ENCODE measurements at regions not wholly inside any gene's neighbourhood (a gene's known extent, or its start where the extent isn't known, plus 50 kb on each side); places are given as distances from the start of the nearest gene placed in this dataset.

GRCh38 chr2:81650048-81650971, 1345.8 kb upstream of the LRRTM1 start (continued):
- TF ChIP-seq TCF15 (CRISPR knock-in tag; IDR thresholded peaks at IDR 0.05) (no peak), ZNF75A (CRISPR knock-in tag; IDR thresholded peaks at IDR 0.05) (no peak), ZNF253 (CRISPR knock-in tag; conservative IDR thresholded peaks at IDR 0.05) (no peak), PATZ1 (CRISPR knock-in tag; IDR thresholded peaks at IDR 0.05; ENCODE audit: borderline replicate concordance) (no peak), HNRNPL (IDR thresholded peaks at IDR 0.05; ENCODE audit: low read depth, low read length) (no peak)

- no peak for DNase-seq (ENCODE audit: extremely low read depth in 1 of 4, low spot score in 3 of 4)
- H3K79me2 ChIP-seq (ENCODE audit: control insufficient read depth, insufficient read depth, low read length) = no peaks in the 10 kb centered on the region
- intact Hi-C loops (cut with micrococcal nuclease) (no loop called here), in situ Hi-C loops (cut with MboI) (no loop called here)
- no TSS peak for BruUV-seq (replicated peaks)
- H3K4me1 ChIP-seq (replicated peaks in 1 of 2; ENCODE audit: control insufficient read depth in 2 of 2, insufficient read depth in 2 of 2, low read length in 2 of 2) = no peaks in the 10 kb centered on the region
- H3K4me3 ChIP-seq = no peak overlapping the region
- H3K36me3 ChIP-seq (ENCODE audit: control insufficient read depth, insufficient read depth, low read length) = no peaks in the 10 kb centered on the region
- no peaks in the 10 kb centered on the region for H4K20me1 ChIP-seq (replicated peaks; ENCODE audit: control insufficient read depth, insufficient read depth, low read length)
- no peaks in the 10 kb centered on the region for H3K9me1 ChIP-seq (ENCODE audit: control insufficient read depth, insufficient read depth, low read length)
- H3K27me3 ChIP-seq (ENCODE audit: control insufficient read depth in 2 of 2, insufficient read depth in 2 of 2, low read length in 2 of 2) = no peaks in the 10 kb centered on the region
- no peak overlapping the region for H2AFZ ChIP-seq (ENCODE audit: low read depth, low read length)
- no peak for ATAC-seq
- ChIA-PET POLR2A (no interaction called here), CTCF (ENCODE audit: low intra/inter-chr PET ratio) (no interaction called here)
- no peak overlapping the region for H3K27ac ChIP-seq (ENCODE audit: extremely low read depth, low read depth, low read length)
- no peaks in the 10 kb centered on the region; the same call in 1 of the 2 replicates for H3K9me3 ChIP-seq (replicated peaks; ENCODE audit: control insufficient read depth, insufficient read depth, low read depth, low read length)
- H3K9ac ChIP-seq (ENCODE audit: insufficient read depth in 1 of 2, low read depth in 2 of 2, low read length in 2 of 2) = no peak overlapping the region
- no peak overlapping the region for H3K4me2 ChIP-seq (ENCODE audit: insufficient read depth, low read length)
- no peak for FAIRE-seq
- no peak for TF ChIP-seq ZNF263 (CRISPR knock-in tag; IDR thresholded peaks at IDR 0.05; ENCODE audit: borderline replicate concordance)
- TF ChIP-seq SRSF7 (optimal IDR thresholded peaks at IDR 0.05; ENCODE audit: low read depth, low read length) = no peak
- TF ChIP-seq RBM17 (IDR thresholded peaks at IDR 0.05; ENCODE audit: borderline replicate concordance, low read depth, low read length) = no peak
- TF ChIP-seq ZNF778 (CRISPR knock-in tag; IDR thresholded peaks at IDR 0.05) = no peak
- TF ChIP-seq ZBED1 (IDR thresholded peaks at IDR 0.05) = no peak
- no peak for TF ChIP-seq GMEB1 (CRISPR knock-in tag; IDR thresholded peaks at IDR 0.05)
- no peak for TF ChIP-seq ZNF239 (CRISPR knock-in tag; IDR thresholded peaks at IDR 0.05)
- TF ChIP-seq HEY1 (CRISPR knock-in tag; IDR thresholded peaks at IDR 0.05; ENCODE audit: borderline replicate concordance) = no peak
- TF ChIP-seq GATAD2A (IDR thresholded peaks at IDR 0.05) = no peak
- no peak for TF ChIP-seq IFI16 (CRISPR knock-in tag; IDR thresholded peaks at IDR 0.05)
Observed at GRCh38 chr2:81648806-81649205, 1344.3 kb upstream of the LRRTM1 start.
